PC-3 (cell line): ENCODE measurements at regions not wholly inside any gene's neighbourhood (a gene's known extent, or its start where the extent isn't known, plus 50 kb on each side); places are given as distances from the start of the nearest gene placed in this dataset.

Experiments
- ATAC-seq: fragments of 200-7000 bp; cut with Tn5 transposase; 2 replicates; pipeline ENCODE4 v1.9.1; 2020; ENCODE audit warnings: mild to moderate bottlenecking, moderate library complexity
- BruUV-seq: library from RNA; stranded (reverse); fragments of 400-500 nt; replicated peaks from 2 replicates; lab custom pipeline; 2021; lab: Mats Ljungman, UMichigan
- CTCF ChIA-PET: fragments of 300-600 bp; sonication (Branson Sonifier 250); formaldehyde crosslinking; loops from one replicate; lab custom pipeline; 2022; ENCODE audit warnings: antibody characterized with exemption; lab: Charles Lee
- POLR2A ChIA-PET: fragments of 300-600 bp; sonication (Branson Sonifier 250); formaldehyde crosslinking; loops from one replicate; lab custom pipeline; 2022; ENCODE audit warnings: antibody characterized with exemption; ENCODE audit not compliant: unreplicated experiment; lab: Charles Lee
- DNase-seq: peaks from one replicate; pipeline ENCODE4 v3.0.0-alpha.2; 2015
- H2AFZ ChIP-seq: fragments of 300-600 bp; sonication (generic); 2 replicates; pipeline ENCODE4 v1.6.0; 2016; ENCODE audit warnings: antibody characterized with exemption, low read length
- H3F3A ChIP-seq: fragments of 300-600 bp; sonication (generic); one replicate; pipeline ENCODE4 v1.6.0; 2017; ENCODE audit warnings: antibody characterized with exemption, low read length, control low read depth, mild to moderate bottlenecking; ENCODE audit not compliant: unreplicated experiment
- H3K27ac ChIP-seq: fragments of 300-600 bp; sonication (generic); 2 replicates; pipeline ENCODE4 v1.5.1; 2016; ENCODE audit warnings: mild to moderate bottlenecking, low read length
- H3K27me3 ChIP-seq: fragments of 300-600 bp; sonication (generic); 2 replicates; pipeline ENCODE4 v1.6.1; 2016; ENCODE audit warnings: low read length, mixed read lengths
- H3K36me3 ChIP-seq: fragments of 300-600 bp; sonication (generic); 2 replicates; pipeline ENCODE4 v1.6.1; 2016; ENCODE audit warnings: low read depth, mixed run types, low read length, mixed read lengths
- H3K4me1 ChIP-seq: fragments of 300-600 bp; sonication (generic); 2 replicates; pipeline ENCODE4 v1.5.1; 2016; ENCODE audit warnings: low read length; ENCODE audit not compliant: insufficient read depth
- H3K4me2 ChIP-seq: fragments of 300-600 bp; sonication (generic); 2 replicates; pipeline ENCODE4 v1.6.0; 2016; ENCODE audit warnings: low read length
- H3K4me3 ChIP-seq: fragments of 300-600 bp; sonication (generic); 2 replicates; pipeline ENCODE4 v1.5.1; 2016; ENCODE audit warnings: mild to moderate bottlenecking, low read length, mixed read lengths
- H3K79me2 ChIP-seq: fragments of 300-600 bp; sonication (generic); 2 replicates; pipeline ENCODE4 v1.6.1; 2017; ENCODE audit warnings: low read length, mixed read lengths
- H3K9ac ChIP-seq: fragments of 300-600 bp; sonication (generic); 2 replicates; pipeline ENCODE4 v1.6.0; 2016; ENCODE audit warnings: mild to moderate bottlenecking, low read length
- H3K9me2 ChIP-seq: fragments of 300-600 bp; sonication (generic); replicated peaks from 2 replicates; pipeline ENCODE4 v1.6.1; 2016; ENCODE audit warnings: mixed run types, low read length, mixed read lengths
- H3K9me3 ChIP-seq: fragments of 300-600 bp; sonication (generic); 2 replicates; pipeline ENCODE4 v1.6.1; 2016; ENCODE audit warnings: low read length, mixed read lengths
- H4K20me1 ChIP-seq: fragments of 300-600 bp; sonication (generic); 2 replicates; pipeline ENCODE4 v1.6.1; 2016; ENCODE audit warnings: low read length, mixed read lengths
- EZH2 ChIP-seq: fragments of 300-600 bp; sonication (generic); IDR thresholded peaks from one replicate; pipeline ENCODE4 v1.6.1; 2017; ENCODE audit warnings: antibody characterized with exemption, mild to moderate bottlenecking, low read length; ENCODE audit not compliant: unreplicated experiment
- EZH2phosphoT487 ChIP-seq: fragments of 300-600 bp; sonication (generic); IDR thresholded peaks from 2 replicates; pipeline ENCODE4 v1.6.1; 2018; ENCODE audit warnings: mild to moderate bottlenecking, antibody characterized with exemption, low read length, borderline replicate concordance
- intact Hi-C: fragments of 100-400 bp; cut with micrococcal nuclease; formaldehyde crosslinking; loops from 2 replicates; pipeline ENCODE4 v1.9.0; 2023
- TF ChIP-seq, protein P1 (sequence below): fragments of 300-600 bp; sonication (generic); conservative IDR thresholded peaks from 2 replicates; pipeline ENCODE4 v1.5.1; 2017; ENCODE audit warnings: antibody characterized with exemption, low read depth, mild to moderate bottlenecking, low read length

GRCh38 chr17:68697850-68698361 is 96.7 kb upstream of the FAM20A start:
- POLR2A ChIA-PET, result no interaction called here
- no peak for ATAC-seq
- Histone ChIP-seq H3K9me3 (no peaks in the 10 kb centered on the region), H3K36me3 (no peaks in the 10 kb centered on the region), H3K27ac (no peak overlapping the region), H3F3A (no peaks in the 10 kb centered on the region), H4K20me1 (no peaks in the 10 kb centered on the region), H3K27me3 (no peaks in the 10 kb centered on the region; the same call in 1 of the 2 replicates), H3K4me1 (no peaks in the 10 kb centered on the region), H3K79me2 (no peaks in the 10 kb centered on the region), H3K9ac (no peak overlapping the region), H2AFZ (no peak overlapping the region), H3K4me3 (no peak overlapping the region), H3K9me2 (no peaks in the 10 kb centered on the region), H3K4me2 (no peak overlapping the region)
- no peak for TF ChIP-seq EZH2
- TF ChIP-seq, protein P1, sequence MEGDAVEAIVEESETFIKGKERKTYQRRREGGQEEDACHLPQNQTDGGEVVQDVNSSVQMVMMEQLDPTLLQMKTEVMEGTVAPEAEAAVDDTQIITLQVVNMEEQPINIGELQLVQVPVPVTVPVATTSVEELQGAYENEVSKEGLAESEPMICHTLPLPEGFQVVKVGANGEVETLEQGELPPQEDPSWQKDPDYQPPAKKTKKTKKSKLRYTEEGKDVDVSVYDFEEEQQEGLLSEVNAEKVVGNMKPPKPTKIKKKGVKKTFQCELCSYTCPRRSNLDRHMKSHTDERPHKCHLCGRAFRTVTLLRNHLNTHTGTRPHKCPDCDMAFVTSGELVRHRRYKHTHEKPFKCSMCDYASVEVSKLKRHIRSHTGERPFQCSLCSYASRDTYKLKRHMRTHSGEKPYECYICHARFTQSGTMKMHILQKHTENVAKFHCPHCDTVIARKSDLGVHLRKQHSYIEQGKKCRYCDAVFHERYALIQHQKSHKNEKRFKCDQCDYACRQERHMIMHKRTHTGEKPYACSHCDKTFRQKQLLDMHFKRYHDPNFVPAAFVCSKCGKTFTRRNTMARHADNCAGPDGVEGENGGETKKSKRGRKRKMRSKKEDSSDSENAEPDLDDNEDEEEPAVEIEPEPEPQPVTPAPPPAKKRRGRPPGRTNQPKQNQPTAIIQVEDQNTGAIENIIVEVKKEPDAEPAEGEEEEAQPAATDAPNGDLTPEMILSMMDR, result no peak
- no peak for TF ChIP-seq EZH2phosphoT487
- intact Hi-C loops, result no loop called here
- DNase-seq, result no peak
- CTCF ChIA-PET, result no interaction called here
- BruUV-seq, result no TSS peak

DNA sequence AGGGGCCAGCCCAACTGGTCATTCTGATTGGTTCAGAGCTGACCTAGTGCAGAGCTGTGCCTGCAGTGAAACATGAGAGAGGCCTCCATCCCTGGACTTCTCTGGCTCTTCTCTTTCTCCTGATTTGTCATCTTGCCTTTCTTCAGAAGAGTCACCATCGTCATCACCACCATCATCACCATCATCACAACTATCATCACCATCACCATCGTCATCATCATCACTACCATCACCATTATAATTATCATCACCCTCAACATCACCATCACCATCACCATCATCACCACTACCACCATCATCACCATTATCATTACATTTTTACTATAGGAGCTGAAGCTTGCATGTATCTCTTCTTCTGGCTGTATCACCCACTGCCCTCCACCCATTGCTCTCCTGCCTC is 94.5 kb upstream of the FAM20A start:
- no peak overlapping the region for H3K27ac ChIP-seq
- intact Hi-C loops, result no loop called here
- no peaks in the 10 kb centered on the region; the same call in 1 of the 2 replicates for H3K27me3 ChIP-seq
- H2AFZ ChIP-seq, result no peak overlapping the region
- CTCF ChIA-PET, result no interaction called here
- H3K79me2 ChIP-seq, result no peaks in the 10 kb centered on the region
- ATAC-seq, result no peak
- no peaks in the 10 kb centered on the region for H3F3A ChIP-seq
- no peak overlapping the region for H3K4me2 ChIP-seq
- no peaks in the 10 kb centered on the region for H3K9me2 ChIP-seq
- TF ChIP-seq EZH2, result no peak
- TF ChIP-seq, protein P1, result no peak
- no peak for TF ChIP-seq EZH2phosphoT487
- DNase-seq, result no peak
- no peaks in the 10 kb centered on the region for H3K36me3 ChIP-seq
- no peak overlapping the region for H3K9ac ChIP-seq
- H4K20me1 ChIP-seq, result no peaks in the 10 kb centered on the region
- no peak overlapping the region for H3K4me3 ChIP-seq
- no TSS peak for BruUV-seq
- H3K9me3 ChIP-seq, result no peaks in the 10 kb centered on the region
- H3K4me1 ChIP-seq, result no peaks in the 10 kb centered on the region
- POLR2A ChIA-PET, result no interaction called here

DNA sequence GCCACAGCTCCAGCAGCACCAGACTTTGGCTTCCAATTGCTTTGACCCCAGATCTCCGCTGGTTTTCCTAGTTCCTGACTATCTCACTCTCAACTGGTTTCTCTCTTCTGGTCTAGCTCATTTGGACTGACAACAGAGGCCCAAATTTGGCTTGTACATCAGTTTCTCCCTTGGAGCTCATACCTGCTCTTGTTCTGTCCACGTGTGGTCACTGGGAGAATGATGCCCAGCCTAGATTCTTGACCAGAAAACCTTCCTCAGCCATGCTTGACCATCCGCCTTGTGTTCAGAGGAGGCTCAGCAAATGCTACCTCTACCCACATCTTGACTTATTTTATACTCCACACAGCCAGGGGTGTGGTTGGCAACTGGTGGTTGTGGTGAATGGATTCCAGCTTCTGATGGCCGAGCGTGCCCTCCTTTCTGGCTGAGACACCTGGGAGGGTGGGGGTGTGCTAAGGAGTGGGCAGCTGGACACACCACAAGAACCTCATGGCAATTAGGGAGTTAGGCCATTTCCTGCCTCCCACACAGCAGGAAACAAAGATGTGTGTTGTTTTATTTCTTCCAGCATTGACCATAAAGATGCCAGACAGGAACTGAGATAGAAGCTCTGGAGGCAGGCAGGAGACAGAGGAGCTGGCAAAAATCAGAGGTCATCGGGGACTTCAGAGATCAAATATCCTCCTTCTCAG is 93.8 kb upstream of the FAM20A start:
- Histone ChIP-seq H3K36me3 (no peaks in the 10 kb centered on the region), H3K4me2 (no peak overlapping the region), H3F3A (no peaks in the 10 kb centered on the region), H3K27me3 (no peaks in the 10 kb centered on the region; the same call in 1 of the 2 replicates), H3K4me3 (no peak overlapping the region), H3K9me3 (no peaks in the 10 kb centered on the region), H2AFZ (no peak overlapping the region), H3K79me2 (no peaks in the 10 kb centered on the region), H3K9ac (no peak overlapping the region), H3K27ac (no peak overlapping the region), H4K20me1 (no peaks in the 10 kb centered on the region), H3K4me1 (no peaks in the 10 kb centered on the region), H3K9me2 (no peaks in the 10 kb centered on the region)
- TF ChIP-seq EZH2phosphoT487 (no peak), EZH2 (no peak)
- TF ChIP-seq, protein P1, result no peak
- DNase-seq (no peak), ATAC-seq (peak; percentile 45; the same call in 1 of the 2 replicates)
- BruUV-seq, result no TSS peak
- intact Hi-C loops, result no loop called here
- ChIA-PET POLR2A (no interaction called here), CTCF (no interaction called here)
